ENCODE measurements at regions not wholly inside any gene's neighbourhood (a gene's known extent, or its start where the extent isn't known, plus 50 kb on each side); places are given as distances from the start of the nearest gene placed in this dataset.

GRCh38 chr12:118751355-118751754, 230.0 kb upstream of the SRRM4 start:
- DNase-seq (ENCODE audit: low spot score): no peak

GRCh38 chr12:118760623-118761022, 220.7 kb upstream of the SRRM4 start:
- no peak for DNase-seq (ENCODE audit: low spot score)

GRCh38 chr12:118763234-118763633, 218.1 kb upstream of the SRRM4 start:
- DNase-seq (ENCODE audit: low spot score): no peak

GRCh38 chr12:118773956-118774723, 207.2 kb upstream of the SRRM4 start:
- DNase-seq (ENCODE audit: low spot score): no peak

- DNase-seq (ENCODE audit: low spot score): no peak
These were observed 203.8 kb upstream of the SRRM4 start for GRCh38 chr12:118777504-118777903.

- no peak for DNase-seq (ENCODE audit: low spot score)
These were observed 203.3 kb upstream of the SRRM4 start for GRCh38 chr12:118778077-118778476.

GRCh38 chr12:118780939-118781338, 200.4 kb upstream of the SRRM4 start:
- DNase-seq (ENCODE audit: low spot score): no peak

- DNase-seq (ENCODE audit: low spot score): no peak
These were observed 199.6 kb upstream of the SRRM4 start for GRCh38 chr12:118781692-118782091.

- no peak for DNase-seq (ENCODE audit: low spot score)
These were observed 197.6 kb upstream of the SRRM4 start for GRCh38 chr12:118783703-118784102.

GRCh38 chr12:118790578-118790977, 190.8 kb upstream of the SRRM4 start:
- DNase-seq (ENCODE audit: low spot score): no peak

- no peak for DNase-seq (ENCODE audit: low spot score)
These were observed 167.5 kb upstream of the SRRM4 start for GRCh38 chr12:118813778-118814357.

GRCh38 chr12:118816296-118816695, 165.0 kb upstream of the SRRM4 start:
- DNase-seq (ENCODE audit: low spot score): no peak

- no peak for DNase-seq (ENCODE audit: low spot score)
These were observed 159.9 kb upstream of the SRRM4 start for GRCh38 chr12:118821386-118821925.

- no peak for DNase-seq (ENCODE audit: low spot score)
These were observed 158.8 kb upstream of the SRRM4 start for GRCh38 chr12:118822512-118822911.

- no peak for DNase-seq (ENCODE audit: low spot score)
These were observed 154.3 kb upstream of the SRRM4 start for GRCh38 chr12:118827047-118827446.

- no peak for DNase-seq (ENCODE audit: low spot score)
These were observed 153.7 kb upstream of the SRRM4 start for GRCh38 chr12:118827606-118828005.

GRCh38 chr12:118830296-118830695, 151.0 kb upstream of the SRRM4 start:
- DNase-seq (ENCODE audit: low spot score): no peak

- DNase-seq (ENCODE audit: low spot score): no peak
These were observed 145.4 kb upstream of the SRRM4 start for GRCh38 chr12:118835926-118836325.

GRCh38 chr12:118840399-118840798, 140.9 kb upstream of the SRRM4 start:
- DNase-seq (ENCODE audit: low spot score): no peak

GRCh38 chr12:118840878-118841277, 140.5 kb upstream of the SRRM4 start:
- DNase-seq (ENCODE audit: low spot score): no peak

- DNase-seq (ENCODE audit: low spot score): no peak
These were observed 139.8 kb upstream of the SRRM4 start for GRCh38 chr12:118841588-118841987.

- DNase-seq (ENCODE audit: low spot score): no peak
These were observed 138.5 kb upstream of the SRRM4 start for GRCh38 chr12:118842866-118843265.

- DNase-seq (ENCODE audit: low spot score): no peak
These were observed 134.9 kb upstream of the SRRM4 start for GRCh38 chr12:118846416-118846815.

All from hematopoietic multipotent progenitor cell treated with erythropoietin and hydrocortisone succinate and interleukin-3 and kit ligand, for 17 days (in vitro differentiated cells).